DMS114 treated with DMSO at 0.1 percent for 48 hours (cell line): ENCODE measurements at regions not wholly inside any gene's neighbourhood (a gene's known extent, or its start where the extent isn't known, plus 50 kb on each side); places are given as distances from the start of the nearest gene placed in this dataset.

ENCODE experiments used
- DNase-seq: peaks from one replicate; lab custom pipeline; 2025; ENCODE audit not compliant: unreplicated experiment; lab: John Stamatoyannopoulos, UW

DNA sequence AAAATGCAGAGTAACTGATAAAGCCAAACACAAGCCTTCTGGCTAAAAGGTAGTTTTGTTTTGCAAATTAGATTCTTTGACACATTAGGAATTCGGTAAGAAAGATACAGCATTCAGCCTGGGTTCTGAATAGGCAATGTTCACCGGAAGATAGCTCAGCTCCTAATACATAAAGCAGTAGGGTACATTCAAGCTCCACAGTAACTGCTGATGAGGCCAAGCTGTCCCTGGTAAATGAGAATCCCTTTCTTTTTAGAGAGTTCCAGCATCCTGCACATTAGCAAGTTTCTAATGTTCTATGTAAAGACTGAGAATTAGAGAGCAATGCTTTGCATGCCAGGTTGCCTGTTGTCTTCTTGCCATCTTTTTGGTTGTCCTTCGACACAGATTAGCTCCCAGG is 316.3 kb upstream of the SLC14A2 start:
- no peak for DNase-seq

DNA sequence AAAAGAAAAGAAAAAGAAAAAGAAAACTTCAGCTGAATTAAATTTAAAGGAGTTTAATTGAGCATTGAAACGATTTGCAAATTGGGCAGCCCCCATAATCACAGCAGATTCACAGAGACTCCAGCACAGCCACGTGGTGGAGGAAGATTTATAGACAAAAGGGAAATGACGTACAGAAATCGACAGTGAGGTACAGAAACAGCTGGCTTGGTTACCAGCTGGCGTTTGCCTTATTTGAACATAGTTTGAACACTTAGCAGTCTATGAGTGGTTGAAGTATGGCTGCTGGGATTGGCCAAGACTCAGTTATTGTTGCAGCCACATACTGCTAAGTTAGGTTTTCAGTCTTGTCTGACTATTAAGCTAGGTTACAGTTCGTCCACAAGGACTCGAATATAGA is 312.2 kb upstream of the SLC14A2 start:
- no peak for DNase-seq

DNA sequence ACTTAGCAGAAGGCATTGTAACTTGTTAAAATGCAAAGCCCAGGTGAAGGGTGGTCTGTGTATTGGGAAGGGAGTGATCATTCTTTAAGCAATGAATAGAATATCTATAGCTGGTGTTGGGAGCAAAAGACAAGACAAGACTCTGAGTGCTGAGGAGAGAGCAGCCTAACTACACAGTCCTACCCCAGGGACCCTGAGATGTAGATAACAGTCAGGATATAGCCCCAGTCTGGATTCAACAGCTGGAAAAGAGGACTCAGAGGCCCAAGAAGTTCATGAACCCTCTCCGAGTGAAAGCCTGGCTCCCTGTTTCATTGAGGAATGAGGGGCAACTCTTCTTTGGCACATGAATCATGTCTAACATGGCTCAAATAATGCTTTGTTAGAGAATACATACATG is 310.7 kb upstream of the SLC14A2 start:
- DNase-seq, result no peak

DNA sequence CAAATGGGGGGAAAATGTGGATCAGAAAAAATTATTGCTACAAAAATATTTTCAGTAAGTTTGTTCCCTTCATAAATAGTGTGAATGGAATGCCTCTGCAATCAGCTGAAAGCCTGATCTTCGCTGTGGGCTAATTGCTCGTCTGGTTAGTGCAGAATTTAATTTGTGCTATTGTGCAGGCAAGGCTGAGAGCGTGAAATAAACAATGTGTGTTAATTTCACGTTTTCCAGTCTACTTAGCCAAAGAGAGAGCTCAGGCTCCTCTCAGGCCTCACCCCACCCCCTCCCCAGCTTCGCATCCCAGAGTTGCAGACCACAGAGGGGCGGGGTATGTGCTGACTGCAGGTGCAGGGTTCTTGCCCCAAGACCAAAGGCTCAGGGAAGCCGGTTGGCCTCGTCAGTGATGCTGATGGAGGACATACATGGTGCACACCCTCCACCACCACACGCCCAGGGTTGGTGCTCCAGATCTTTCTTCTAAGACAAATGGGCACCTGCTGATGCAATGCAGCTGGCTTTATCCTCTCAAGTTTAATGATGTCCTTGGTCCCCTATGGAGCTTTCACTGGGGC is 302.6 kb upstream of the SLC14A2 start:
- DNase-seq, result no peak

DNA sequence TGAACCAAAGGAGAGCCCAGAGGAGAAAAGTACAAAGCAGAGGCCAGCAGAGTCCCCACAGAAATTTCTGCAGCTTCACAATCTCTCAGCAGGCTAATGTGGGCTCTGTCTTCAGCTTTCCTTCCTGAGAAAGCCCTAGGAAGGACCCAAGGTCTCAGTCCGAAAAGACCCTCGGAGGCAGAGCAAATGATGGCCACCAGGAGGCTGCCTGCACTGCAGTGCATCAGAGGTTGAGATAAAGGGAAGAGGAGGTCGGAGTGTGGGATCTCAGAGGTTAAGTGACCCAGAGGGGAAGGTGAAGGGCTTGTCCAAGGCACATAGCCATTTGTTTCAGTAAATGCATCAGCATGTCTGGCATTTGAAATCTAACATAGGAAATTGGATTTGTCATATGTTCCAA is 299.1 kb upstream of the SLC14A2 start:
- no peak for DNase-seq

DNA sequence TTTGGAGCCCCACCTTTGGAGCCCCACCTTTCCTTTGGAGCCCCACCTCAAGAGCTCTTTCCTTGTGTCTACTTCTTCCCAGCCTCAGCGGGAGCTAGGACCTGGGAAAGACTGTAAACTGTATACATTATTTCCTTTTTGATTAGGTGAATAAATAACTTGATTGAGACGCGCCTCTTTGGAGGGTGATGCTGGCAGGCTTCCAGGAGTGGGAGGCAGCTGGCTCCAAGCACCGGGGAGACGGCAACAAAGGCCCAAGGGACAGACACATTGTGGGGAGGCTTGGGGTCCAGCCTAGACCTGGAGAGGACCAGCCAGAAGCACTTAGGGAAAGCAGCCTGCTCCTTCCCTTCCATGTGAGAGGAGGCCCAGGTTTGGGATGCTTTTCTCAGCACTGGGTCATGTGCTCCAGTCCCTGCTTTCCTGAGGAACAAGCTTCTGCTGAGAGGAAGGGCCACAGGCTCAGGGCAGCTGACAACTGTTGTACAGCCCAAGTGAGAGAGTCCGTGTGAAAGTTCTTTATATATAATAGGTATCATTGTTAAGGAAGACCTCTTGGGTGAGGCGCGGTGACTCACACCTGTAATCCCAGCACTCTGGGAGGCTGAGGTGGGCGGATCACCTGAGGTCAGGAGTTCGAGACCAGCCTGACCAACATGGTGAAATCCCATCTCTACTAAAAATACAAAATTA is 297.2 kb upstream of the SLC14A2 start:
- DNase-seq, result no peak

DNA sequence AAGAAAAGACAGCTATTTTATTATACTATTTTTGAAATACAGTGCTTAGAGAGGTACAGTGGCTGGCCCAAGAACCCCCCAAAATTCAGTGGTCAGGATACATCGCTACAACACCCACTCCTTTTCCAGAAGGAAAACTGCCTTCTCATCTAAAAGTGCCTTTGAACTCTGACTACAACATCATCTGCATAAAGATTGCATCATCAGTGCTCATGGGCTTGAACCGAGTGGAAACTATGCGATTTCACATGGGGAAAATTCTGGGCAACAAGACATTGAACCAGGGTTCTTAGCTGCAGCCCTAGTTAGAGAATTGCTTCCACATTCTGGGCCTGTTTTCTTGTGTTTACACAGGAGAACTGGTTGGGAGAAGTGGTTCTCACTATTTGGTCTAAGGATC is 294.6 kb upstream of the SLC14A2 start:
- no peak for DNase-seq

DNA sequence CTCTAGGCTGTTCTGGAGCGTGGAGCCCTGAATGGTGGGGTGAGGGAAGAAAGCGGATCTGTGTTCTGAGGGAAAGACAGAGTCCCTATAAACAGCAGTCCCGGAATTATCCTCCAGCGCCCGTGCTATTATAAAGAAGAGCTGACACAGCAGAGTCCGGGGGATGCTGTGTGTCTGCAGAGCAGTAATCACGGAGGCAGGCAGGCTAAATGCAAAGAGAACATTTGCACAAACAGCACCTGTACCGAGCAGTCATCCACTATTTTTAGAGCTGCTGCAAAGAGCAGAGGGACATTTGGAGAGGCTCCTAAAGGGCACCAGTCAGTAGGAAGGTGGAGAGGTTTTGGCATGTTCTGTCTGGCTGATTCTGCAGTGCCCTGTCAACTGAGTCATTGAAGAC is 293.8 kb upstream of the SLC14A2 start:
- no peak for DNase-seq

DNA sequence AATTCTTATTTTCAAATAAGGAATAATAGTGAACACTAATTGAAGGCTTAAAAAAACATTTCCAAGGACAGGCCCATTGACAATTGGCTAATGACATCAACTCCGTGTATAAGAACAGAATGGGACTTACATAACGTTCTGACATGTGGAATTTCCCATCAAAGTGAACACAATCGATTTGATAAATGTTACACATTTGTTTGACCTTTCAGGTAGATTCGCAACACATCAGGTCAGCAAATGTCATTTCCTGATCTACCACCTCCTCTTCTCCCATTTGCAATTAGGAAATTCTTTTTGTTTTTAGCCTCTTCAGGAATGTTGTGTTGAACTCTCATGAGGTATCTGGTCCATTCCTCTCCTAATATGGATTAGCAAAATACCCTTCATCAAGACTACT is 292.9 kb upstream of the SLC14A2 start:
- DNase-seq, result no peak

DNA sequence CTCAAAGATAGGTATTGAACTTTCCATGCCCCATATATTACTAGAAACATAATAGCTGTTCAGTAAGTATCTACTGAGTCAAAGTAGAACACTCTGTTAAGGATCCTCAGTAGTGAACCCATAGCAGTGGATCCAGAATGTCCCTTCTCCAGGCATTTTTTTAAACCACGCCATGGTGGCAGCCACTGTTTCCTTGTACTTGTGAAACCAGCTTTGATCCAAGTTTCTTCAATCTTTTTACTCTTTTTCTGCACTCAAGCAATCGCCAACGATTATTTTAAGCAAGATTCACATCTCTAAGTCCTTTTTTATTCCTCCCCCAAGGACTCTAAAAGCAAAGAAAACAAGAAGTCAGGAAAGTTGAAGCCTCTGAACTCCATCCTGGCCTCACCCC is 291.2 kb upstream of the SLC14A2 start:
- DNase-seq, result no peak

DNA sequence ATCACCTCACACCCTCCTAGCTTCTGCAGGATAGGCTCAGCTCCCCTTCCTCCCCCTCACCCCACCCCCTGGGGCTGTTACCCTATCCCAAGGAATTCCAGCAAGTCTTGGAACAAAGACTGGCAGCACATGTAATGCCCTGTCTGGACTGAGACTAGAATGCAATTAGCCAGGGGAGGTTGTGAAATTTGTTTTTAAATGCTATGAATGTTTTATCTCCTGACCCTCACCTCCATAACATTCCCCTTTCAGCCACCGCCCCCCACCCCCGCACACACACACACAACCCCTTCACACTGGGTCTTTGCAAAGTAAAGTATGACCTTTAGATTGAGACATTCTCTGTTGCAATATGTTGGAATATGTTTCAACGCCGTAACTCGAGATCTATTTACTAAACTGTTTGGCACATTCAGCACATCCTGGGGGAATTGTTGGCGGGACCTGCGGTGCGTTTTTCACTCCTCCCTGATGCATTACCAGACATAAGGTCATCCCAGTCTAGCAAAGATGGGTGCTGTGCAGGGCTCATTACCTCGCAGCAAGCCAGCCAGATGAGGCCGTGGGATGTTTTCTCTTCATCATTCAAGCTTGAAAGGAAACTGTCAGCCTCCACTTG is 290.7 kb upstream of the SLC14A2 start:
- no peak for DNase-seq

DNA sequence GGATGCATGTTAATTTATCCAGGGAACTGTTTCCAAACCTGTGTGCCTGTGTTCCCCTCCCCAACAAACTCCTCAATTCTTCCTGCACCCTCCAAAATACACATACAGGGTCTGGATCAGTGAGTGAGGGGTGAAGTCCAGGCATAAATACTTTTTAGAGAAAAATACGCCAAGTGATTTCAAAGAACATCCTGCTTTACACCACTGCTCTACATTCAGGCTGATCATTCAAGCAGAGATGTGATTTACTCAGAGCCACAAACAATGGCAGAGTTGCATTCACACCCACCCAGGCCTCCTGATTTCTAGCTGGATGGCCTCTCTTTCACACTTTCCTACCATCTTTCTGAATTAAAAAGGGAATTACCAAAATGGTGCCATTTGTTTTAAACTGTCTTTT is 289.5 kb upstream of the SLC14A2 start:
- DNase-seq, result no peak

DNA sequence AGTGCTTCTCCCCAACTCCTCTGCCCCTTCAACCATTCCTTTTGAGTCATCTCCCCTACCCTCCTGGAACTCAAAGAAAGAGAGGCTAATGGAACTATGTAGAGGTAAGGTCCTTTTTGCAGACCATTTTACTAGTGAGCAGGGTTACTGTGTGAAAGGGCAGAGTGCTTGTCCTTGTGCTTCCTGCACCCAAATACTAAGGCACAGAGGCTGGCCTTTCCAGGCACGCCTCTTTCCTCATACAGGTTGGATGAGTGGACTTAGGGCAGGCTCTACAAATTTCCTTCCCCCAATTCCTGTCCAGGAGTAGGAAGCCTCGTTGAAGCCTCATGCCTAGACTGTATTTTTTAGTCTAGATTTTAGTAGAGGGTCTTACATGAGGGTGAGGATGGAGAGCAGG is 288.8 kb upstream of the SLC14A2 start:
- no peak for DNase-seq

DNA sequence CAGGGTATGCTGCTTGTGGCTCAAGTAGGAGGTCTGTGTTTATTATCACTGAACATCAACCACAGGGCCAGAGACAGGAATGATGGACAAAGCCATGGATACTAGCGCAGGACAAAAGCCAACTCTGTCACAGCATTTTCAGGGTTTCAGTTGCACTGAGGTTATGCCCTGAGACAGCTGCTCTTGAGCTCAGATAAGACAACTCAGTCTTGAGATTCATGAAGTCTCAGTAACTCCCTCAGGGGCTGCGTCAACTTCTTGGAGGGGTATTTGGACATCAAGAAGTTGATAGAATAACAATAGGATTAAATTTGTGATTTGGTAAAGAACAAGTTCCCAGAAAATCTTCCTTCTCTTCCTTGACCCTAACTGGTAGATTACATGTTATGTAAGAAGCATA is 287.0 kb upstream of the SLC14A2 start:
- DNase-seq, result no peak

DNA sequence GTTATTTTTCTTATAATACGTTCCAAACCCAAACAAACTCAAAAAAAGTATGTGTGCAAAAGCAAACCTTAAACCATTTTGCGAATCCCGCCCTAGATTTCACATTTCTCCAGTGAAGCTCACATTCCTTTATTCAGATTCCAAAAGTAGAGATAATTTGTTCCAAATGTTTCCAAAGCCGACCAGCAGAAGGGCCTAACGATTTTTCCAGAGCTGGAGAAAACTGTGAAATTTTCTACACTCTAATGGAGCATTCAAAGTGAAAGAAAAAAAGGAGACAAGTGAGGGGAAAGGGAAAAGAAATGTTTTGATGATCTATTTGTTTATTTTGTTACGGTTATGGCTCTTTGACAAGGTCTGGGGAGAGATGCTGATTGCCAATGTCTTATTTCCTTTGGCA is 286.5 kb upstream of the SLC14A2 start:
- no peak for DNase-seq

DNA sequence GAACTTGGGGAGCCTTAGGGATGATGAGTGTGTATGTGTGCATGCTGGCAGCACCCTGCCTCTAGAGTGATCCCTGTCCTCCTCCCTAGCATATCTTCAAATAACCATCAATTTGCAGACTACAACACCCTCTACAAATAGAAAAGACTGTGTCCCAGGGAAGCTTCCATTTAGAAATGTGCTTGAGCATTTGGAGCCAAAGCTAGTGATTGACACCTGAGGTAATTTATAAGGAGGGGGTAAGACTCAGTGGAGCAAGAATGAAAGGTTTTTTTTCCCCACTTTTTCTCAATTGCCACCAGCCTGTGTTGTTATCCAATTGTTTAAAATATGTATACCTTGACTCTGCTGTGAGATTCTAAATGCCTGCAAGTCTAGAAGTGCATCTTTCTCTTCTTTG is 286.0 kb upstream of the SLC14A2 start:
- no peak for DNase-seq

DNA sequence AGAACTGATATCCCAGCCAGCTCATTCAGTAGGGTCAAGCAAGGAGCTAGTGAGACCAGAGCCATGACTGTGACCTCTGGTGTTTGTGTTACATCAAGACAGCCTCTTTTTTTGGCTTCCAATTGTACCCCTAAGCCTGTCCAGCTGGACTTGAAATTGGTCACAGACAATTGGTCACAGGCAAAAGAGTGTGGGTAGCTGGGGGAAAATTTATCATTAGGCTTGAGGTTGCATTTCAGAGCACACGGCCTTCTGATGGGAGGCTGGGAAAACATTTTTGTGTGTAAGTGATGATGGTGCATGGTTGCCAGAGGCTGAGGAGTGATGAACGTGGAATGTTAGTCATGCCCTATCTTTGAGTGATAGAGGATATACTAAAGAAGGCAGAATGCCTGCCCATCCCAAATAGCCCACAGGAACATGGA is 285.1 kb upstream of the SLC14A2 start:
- no peak for DNase-seq

DNA sequence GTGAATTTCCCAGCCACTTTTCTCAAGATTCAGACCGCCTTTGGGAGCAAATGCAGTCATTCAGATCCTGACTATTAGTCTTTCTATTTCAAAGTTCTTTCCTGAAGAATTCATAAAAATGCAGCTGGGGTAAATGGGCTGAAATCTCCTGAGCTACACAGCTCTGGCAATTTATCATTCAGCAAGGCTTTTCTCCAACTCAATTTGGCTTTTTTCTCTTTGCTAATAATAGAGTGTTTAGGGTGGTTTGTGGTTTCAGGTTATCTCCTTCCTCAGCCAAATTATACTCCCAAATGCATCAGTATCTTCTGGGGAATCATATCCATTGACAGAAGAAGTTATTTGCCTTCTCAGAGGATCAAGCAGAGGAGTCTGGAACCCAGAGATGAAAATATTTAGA is 282.4 kb upstream of the SLC14A2 start:
- no peak for DNase-seq

DNA sequence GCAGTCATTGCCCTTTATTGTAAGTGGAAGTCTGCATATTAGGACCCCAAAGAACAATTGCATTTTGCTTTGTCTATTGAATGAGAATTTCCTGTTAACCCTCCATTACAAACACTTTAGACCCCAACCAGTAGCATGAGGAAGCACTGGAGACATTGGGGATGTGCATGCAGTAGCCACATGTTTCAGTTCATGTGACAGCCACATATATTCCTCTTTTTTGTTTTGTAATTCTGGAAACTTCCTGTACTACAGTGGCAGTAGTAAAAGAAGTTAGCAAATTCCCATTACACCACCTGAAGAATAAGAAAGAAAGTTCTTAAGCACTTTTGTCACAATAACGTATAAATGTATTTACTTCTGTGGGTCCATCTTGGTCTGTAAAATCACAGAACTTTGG is 281.1 kb upstream of the SLC14A2 start:
- DNase-seq, result no peak

DNA sequence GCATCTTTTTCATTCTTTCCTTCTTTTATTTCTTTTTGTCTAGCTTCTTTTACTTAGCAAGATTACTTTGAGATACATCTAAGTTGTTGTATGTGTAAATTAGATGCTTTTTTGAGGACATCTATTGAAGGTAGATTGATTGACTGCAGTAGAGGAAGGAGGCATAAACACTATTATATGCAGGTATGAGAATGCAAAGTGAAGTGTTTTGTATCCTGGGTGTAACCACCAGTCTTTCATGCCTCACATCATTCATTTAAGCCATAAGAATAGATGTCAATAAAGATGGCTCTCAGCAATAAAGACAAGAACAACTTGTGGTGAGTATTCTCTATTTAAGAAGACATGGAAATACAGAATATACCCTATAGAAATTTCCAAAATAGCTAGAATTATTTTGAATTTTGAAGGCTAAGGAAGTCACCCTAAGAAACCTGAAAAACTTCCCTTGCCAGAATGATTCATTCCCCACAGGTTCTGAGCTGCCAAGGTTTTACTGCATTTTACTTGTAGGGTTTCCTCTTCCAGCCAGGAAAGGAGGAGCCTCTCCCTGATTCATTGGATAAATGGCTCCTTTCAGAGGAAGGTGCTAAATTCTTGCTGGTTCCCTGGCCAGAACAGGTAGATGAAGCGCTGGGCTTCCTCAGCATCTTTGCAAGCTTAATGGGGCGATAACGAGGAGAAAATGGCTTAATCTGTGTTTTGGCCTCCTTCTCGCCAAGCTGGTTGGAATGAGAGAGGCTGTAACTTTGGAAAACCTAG is 279.8 kb upstream of the SLC14A2 start:
- no peak for DNase-seq

DNA sequence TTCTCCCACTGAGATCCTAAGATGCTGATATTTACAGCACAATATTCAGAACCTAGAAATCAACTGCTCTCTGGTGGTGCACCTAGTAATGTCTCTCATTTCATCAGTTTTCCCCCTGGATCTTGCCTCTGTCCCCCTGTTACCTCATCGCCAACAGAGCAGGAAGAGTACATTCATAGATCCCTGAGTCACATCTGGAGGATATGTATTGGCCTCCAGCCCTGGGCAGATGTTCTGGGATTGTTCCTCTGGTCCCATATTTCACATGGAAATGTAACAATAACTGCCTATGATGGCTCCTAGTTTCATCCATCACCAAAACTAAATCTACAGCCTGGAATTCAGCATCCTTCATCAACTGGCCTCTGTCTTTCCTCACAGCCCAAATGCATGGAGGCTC is 278.8 kb upstream of the SLC14A2 start:
- DNase-seq, result no peak

DNA sequence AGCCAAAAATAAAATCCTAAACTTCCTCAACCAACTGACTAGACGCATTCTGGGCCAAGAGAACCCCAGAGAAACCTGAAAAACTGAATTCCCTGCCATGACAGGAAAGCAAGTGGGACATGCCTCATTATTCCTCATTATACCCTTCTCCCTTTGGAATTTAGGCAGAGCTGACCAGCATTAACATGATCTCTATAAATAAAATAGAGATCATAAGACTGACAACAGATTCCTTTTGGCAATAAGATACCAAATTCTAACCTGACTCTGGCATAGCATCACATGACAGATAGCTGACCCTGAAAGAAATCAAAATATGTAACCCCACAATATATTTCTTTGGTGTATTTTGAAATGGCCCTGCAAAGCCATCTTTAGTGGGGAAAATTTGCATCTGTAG is 277.8 kb upstream of the SLC14A2 start:
- no peak for DNase-seq
